K562 (cell line): ENCODE measurements at regions not wholly inside any gene's neighbourhood (a gene's known extent, or its start where the extent isn't known, plus 50 kb on each side); places are given as distances from the start of the nearest gene placed in this dataset.

Source experiments
- ATAC-seq: fragments of 200-7000 bp; cut with Tn5 transposase; 3 replicates; pipeline ENCODE4 v1.9.1; 2020; ENCODE audit warnings: moderate library complexity
- BruUV-seq: library from RNA; stranded (reverse); fragments of 400-500 nt; replicated peaks from 2 replicates; lab custom pipeline; 2021; lab: Mats Ljungman, UMichigan
- CTCF ChIA-PET: fragments of 300-600 bp; formaldehyde crosslinking; extraction: SDS; loops from one replicate; lab custom pipeline; 2021; ENCODE audit warnings: low intra/inter-chr PET ratio; lab: Yijun Ruan, JAX
- POLR2A ChIA-PET: fragments of 300-600, 350-650 bp; sonication (Branson Sonifier 250); formaldehyde crosslinking; extraction: SDS; loops from one replicate; lab custom pipeline; 2021; ENCODE audit warnings: antibody characterized with exemption, inconsistent platforms; lab: Yijun Ruan, JAX
- DNase-seq, 4 experiments: peaks; one replicate each; pipeline versions ENCODE4 v3.0.0 to v3.0.0-alpha.2; 2011 to 2018; ENCODE audit warnings: low spot score in 3 of 4, mixed read lengths in 3 of 4; ENCODE audit errors: extremely low read depth in 1 of 4
- FAIRE-seq: peaks from 2 replicates; lab custom pipeline; 2011; peaks lifted over from hg19 to GRCh38; lab: Jason Lieb, UNC
- H2AFZ ChIP-seq: 2 replicates; pipeline ENCODE4 v1.6.0; 2011; ENCODE audit warnings: low read depth, low read length, control low read depth, inconsistent platforms
- H3K27ac ChIP-seq: fragments of 200-600 bp; 3 replicates; pipeline ENCODE4 v1.8.0; 2011; ENCODE audit warnings: low read depth, mild to moderate bottlenecking, control low read depth, inconsistent platforms, low read length, moderate library complexity, mixed read lengths; ENCODE audit errors: extremely low read depth
- H3K27me3 ChIP-seq, 2 experiments: fragments of 300-600 bp in 1 of 2; 2 replicates in 1 of 2; 3 replicates in 1 of 2; pipeline versions ENCODE4 v1.6.0 to v1.8.0; 2011; ENCODE audit warnings: inconsistent platforms in 2 of 2, low read length in 2 of 2, mild to moderate bottlenecking in 1 of 2, mixed read lengths in 1 of 2, moderate library complexity in 1 of 2; ENCODE audit not compliant: control insufficient read depth in 2 of 2, insufficient read depth in 2 of 2
- H3K36me3 ChIP-seq: fragments of 300-600 bp; 3 replicates; pipeline ENCODE4 v1.8.0; 2011; ENCODE audit warnings: mild to moderate bottlenecking, low read length, inconsistent platforms; ENCODE audit not compliant: control insufficient read depth, insufficient read depth
- H3K4me1 ChIP-seq, 2 experiments: fragments of 200-600 bp in 1 of 2; replicated peaks in 1 of 2; 2 replicates in 1 of 2; 3 replicates in 1 of 2; pipeline versions ENCODE4 v1.5.1 to v1.8.0; 2011; ENCODE audit warnings: inconsistent platforms in 2 of 2, low read length in 2 of 2, mild to moderate bottlenecking in 1 of 2, mixed read lengths in 1 of 2, moderate library complexity in 1 of 2; ENCODE audit not compliant: control insufficient read depth in 2 of 2, insufficient read depth in 2 of 2
- H3K4me2 ChIP-seq: 2 replicates; pipeline ENCODE4 v1.6.1; 2011; ENCODE audit warnings: low read length, control low read depth, inconsistent platforms, mixed read lengths; ENCODE audit not compliant: insufficient read depth
- H3K4me3 ChIP-seq: fragments of 200-600 bp; sonication (generic), shearing (Covaris generic); 2 replicates; pipeline ENCODE4 v1.5.1; 2016; ENCODE audit warnings: control low read depth, inconsistent platforms
- H3K79me2 ChIP-seq: fragments of 200-600 bp; 3 replicates; pipeline ENCODE4 v1.8.0; 2011; ENCODE audit warnings: low read length, inconsistent platforms; ENCODE audit not compliant: control insufficient read depth, insufficient read depth
- H3K9ac ChIP-seq, 2 experiments: 2 replicates each; pipeline versions ENCODE4 v1.6.0 to v1.6.1; 2011; ENCODE audit warnings: low read depth in 2 of 2, low read length in 2 of 2, control low read depth in 1 of 2, inconsistent platforms in 1 of 2, mild to moderate bottlenecking in 1 of 2, mixed read lengths in 1 of 2; ENCODE audit not compliant: insufficient read depth in 1 of 2
- H3K9me1 ChIP-seq: one replicate; pipeline ENCODE4 v1.6.0; 2011; ENCODE audit warnings: inconsistent platforms, mild to moderate bottlenecking, low read length, moderate library complexity; ENCODE audit not compliant: control insufficient read depth, insufficient read depth
- H3K9me3 ChIP-seq: replicated peaks from 2 replicates; pipeline ENCODE4 v1.5.1; 2011; ENCODE audit warnings: low read depth, low read length, inconsistent platforms; ENCODE audit not compliant: control insufficient read depth, insufficient read depth
- H4K20me1 ChIP-seq: replicated peaks from 2 replicates; pipeline ENCODE4 v1.6.1; 2011; ENCODE audit warnings: low read length, inconsistent platforms, mixed read lengths; ENCODE audit not compliant: control insufficient read depth, insufficient read depth
- CSDE1 ChIP-seq, 2 experiments: fragments of 450-650 bp; IDR thresholded peaks; 2 replicates each; pipeline ENCODE4 v1.6.1; 2016; ENCODE audit warnings: mild to moderate bottlenecking in 1 of 2
- DDX20 ChIP-seq: fragments of 450-650 bp; IDR thresholded peaks from 2 replicates; pipeline ENCODE4 v1.6.1; 2016; ENCODE audit warnings: missing genetic modification characterization, low read depth, mild to moderate bottlenecking, missing compliant biosample characterization, moderate library complexity
- HMGN3 ChIP-seq: IDR thresholded peaks from 2 replicates; pipeline ENCODE4 v1.6.1; 2011; ENCODE audit warnings: borderline replicate concordance, low read depth, mild to moderate bottlenecking, mixed read lengths, low read length; ENCODE audit not compliant: insufficient read length; ENCODE audit errors: extremely low read depth
- KLF1 ChIP-seq: fragments of 450-650 bp; IDR thresholded peaks from 2 replicates; pipeline ENCODE4 v1.6.1; 2016; ENCODE audit warnings: missing genetic modification characterization, missing compliant biosample characterization
- LARP7 ChIP-seq: fragments of 450-650 bp; IDR thresholded peaks from 2 replicates; pipeline ENCODE4 v1.6.1; 2016
- NCOA4 ChIP-seq: fragments of 450-650 bp; IDR thresholded peaks from 2 replicates; pipeline ENCODE4 v1.6.1; 2018; ENCODE audit warnings: mild to moderate bottlenecking; ENCODE audit not compliant: partially characterized antibody
- NR3C1 ChIP-seq: sonication (generic); formaldehyde crosslinking; IDR thresholded peaks from 2 replicates; pipeline ENCODE4 v1.8.1; 2022; ENCODE audit warnings: missing genetic modification reagents
- RAD51 ChIP-seq: fragments of 450-650 bp; IDR thresholded peaks from 2 replicates; pipeline ENCODE4 v1.7.1; 2016; ENCODE audit warnings: low read depth, mild to moderate bottlenecking, borderline replicate concordance
- SMAD1 ChIP-seq: fragments of 150-350 bp; IDR thresholded peaks from 2 replicates; pipeline ENCODE4 v1.6.1; 2014; ENCODE audit warnings: low read length, low read depth; ENCODE audit not compliant: partially characterized antibody
- SOX6 ChIP-seq: fragments of 450-650 bp; IDR thresholded peaks from 2 replicates; pipeline ENCODE4 v1.6.1; 2014; ENCODE audit warnings: mild to moderate bottlenecking
- SUPT5H ChIP-seq: fragments of 450-650 bp; IDR thresholded peaks from 2 replicates; pipeline ENCODE4 v1.6.1; 2016
- U2AF1 ChIP-seq: fragments of 200-400 bp; formaldehyde crosslinking; optimal IDR thresholded peaks from 2 replicates; pipeline ENCODE3; 2017; ENCODE audit warnings: mild to moderate bottlenecking, low read depth, low read length, moderate library complexity
- ZNF143 ChIP-seq: sonication (generic); formaldehyde crosslinking; IDR thresholded peaks from 2 replicates; pipeline ENCODE4 v1.9.0; 2022; ENCODE audit warnings: mild to moderate bottlenecking, missing genetic modification reagents
- ZNF764 ChIP-seq: fragments of 250-450 bp; sonication (Bioruptor Pico); IDR thresholded peaks from 2 replicates; pipeline ENCODE4 v1.4.0; 2020; ENCODE audit warnings: low read depth, mild to moderate bottlenecking, moderate library complexity
- WGBS: fragments of 100-300 bp; shearing (Covaris generic); methylation state at CpG from one replicate; pipeline ENCODE4 v1.1.6; 2016; ENCODE audit warnings: low coverage, mixed read lengths; ENCODE audit not compliant: insufficient coverage; ENCODE audit errors: missing lambda C conversion rate; 5-methylcytosine and 5-hydroxymethylcytosine counted together
- in situ Hi-C: fragments of 300-500 bp; cut with MboI; formaldehyde crosslinking; loops from 4 replicates; pipeline ENCODE4 v1.15.0; 2018; ENCODE audit warnings: inconsistent platforms, mixed read lengths
- intact Hi-C: fragments of 100-400 bp; cut with micrococcal nuclease; formaldehyde crosslinking; loops from 2 replicates; pipeline ENCODE4 v1.14.2; 2022

DNA sequence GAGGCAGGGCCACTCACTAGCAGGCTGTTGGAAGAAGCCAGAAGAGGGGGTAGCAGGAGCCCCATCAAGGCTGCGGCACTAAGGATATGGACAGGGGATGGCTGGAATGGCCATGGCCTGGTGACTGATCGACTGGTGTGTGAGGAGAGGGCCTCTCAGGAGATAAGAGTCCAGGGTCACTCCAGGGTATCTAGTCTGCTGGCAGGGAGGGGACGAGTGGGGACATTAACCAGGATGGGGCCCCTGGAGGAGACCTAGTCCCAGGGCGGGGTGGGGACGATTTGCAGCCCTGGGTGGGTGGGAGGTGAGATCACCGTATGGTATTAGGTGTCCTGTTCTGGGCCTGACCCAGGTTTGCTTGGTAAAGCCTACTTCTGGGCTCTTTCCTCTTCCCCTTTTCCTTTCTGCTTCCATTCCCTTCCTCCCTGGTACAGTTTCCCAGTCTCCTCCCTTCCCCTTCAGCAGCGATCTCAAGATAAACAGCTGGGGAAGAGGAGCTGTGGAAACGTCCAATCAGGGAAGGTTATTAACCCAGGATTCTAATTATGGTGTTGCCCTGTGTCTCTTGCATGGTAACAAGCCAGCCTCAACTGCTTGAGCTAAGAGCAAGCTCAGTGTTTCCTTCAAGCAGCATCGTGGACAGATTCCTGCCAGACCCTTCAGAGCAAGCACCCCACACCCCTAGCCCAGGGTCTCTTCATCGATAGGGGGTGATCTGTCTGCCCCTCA lies 233.2 kb downstream of the RPS24 start:
- Histone ChIP-seq H3K9ac (no peak overlapping the region), H3K4me1 (no peaks in the 10 kb centered on the region), H3K4me3 (no peak overlapping the region), H3K27me3 (peaks cover 0 to 29% of the 10 kb centered on the region in 2 experiments; a peak in 1 of 5 replicates), H3K79me2 (no peaks in the 10 kb centered on the region), H2AFZ (no peak overlapping the region), H3K4me2 (no peak overlapping the region), H4K20me1 (no peaks in the 10 kb centered on the region; the same call in 1 of the 2 replicates), H3K9me1 (no peaks in the 10 kb centered on the region), H3K36me3 (no peaks in the 10 kb centered on the region), H3K9me3 (no peaks in the 10 kb centered on the region), H3K27ac (no peak overlapping the region)
- ChIA-PET CTCF (no interaction called here), POLR2A (interaction anchor here (0.6 to 0.9 kb wide), 3 partner anchors 9 to 12 kb away, joined by 3 to 5 read pairs (median 3); no protein-coding TSS in a partner anchor)
- TF ChIP-seq KLF1 (tag) (no peak), NR3C1 (CRISPR knock-in tag) (no peak), RAD51 (no peak), DDX20 (tag) (no peak), HMGN3 (no peak), ZNF143 (CRISPR knock-in tag) (no peak), NCOA4 (no peak), ZNF764 (CRISPR knock-in tag) (no peak), SUPT5H (no peak), SMAD1 (no peak), SOX6 (no peak), CSDE1 (IDR thresholded peaks at IDR 0.05) (no peak), LARP7 (no peak), U2AF1 (no peak)
- DNase-seq, result no peak
- no peak for ATAC-seq
- no peak for FAIRE-seq
- no TSS peak for BruUV-seq
- in situ Hi-C loops, result no loop called here
- 4% methylated on average over 10 of the region's 10 CpGs for WGBS
- intact Hi-C loops, result no loop called here
